ENCODE measurements at regions not wholly inside any gene's neighbourhood (a gene's known extent, or its start where the extent isn't known, plus 50 kb on each side); places are given as distances from the start of the nearest gene placed in this dataset.
"Not testable (repeated sequence)": the region's sequence is repeated elsewhere in the genome, so short reads cannot be mapped to it uniquely, and the experiment has no call there.

DNA sequence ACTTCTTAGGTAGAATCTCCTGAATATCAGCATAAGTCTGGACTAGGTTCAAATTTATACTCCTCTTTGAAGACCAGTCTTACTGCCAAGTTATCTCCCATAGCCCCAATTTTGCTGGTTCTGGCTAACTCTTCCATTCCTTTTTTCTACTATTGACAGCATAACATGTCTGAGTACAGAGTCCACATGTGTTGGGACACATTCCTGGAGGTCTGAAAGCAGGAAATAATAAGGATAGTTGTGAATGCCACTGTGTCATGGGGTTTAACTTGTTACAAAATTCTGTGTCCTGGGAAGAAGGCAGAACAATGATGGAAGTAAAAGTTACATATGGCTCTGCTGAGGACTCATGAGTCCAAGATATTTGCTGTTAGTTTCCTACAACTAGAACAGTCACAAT lies 57.4 kb upstream of the ZBTB20 start:
- DNase-seq (ENCODE audit: low read depth) = no peak

DNA sequence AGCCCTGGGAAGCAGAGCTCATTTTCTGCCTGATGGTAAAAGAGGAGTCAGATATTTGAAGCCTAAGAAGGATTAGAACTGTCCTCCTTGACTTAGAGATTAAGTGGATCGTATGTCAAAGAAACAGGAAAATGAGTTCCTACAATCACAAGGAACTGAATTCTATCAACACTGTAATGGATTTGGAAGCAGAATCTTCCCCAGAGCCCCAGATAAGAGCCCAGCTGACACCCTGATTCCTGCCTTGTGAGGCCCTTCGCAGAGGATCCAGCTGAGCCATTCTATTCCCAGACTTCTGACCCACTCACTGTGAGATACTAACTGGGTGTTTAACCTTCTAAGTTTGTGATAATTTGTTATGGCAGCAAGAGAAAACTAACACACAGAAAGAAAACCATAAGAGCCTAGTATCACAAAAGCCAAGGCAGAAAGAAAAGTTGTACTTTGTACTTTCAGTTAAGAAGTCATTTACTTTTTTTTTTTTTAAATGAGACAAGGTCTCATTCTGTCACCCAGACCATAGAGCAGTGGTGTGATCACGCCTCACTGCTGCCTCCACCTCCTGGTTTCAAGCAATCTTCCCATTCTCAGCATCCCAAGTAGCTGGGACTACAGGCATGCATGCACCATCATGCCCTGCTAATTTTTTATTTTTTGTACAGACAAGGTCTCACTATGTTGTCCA lies 61.1 kb upstream of the ZBTB20 start:
- DNase-seq (ENCODE audit: low read depth) = no peak

DNA sequence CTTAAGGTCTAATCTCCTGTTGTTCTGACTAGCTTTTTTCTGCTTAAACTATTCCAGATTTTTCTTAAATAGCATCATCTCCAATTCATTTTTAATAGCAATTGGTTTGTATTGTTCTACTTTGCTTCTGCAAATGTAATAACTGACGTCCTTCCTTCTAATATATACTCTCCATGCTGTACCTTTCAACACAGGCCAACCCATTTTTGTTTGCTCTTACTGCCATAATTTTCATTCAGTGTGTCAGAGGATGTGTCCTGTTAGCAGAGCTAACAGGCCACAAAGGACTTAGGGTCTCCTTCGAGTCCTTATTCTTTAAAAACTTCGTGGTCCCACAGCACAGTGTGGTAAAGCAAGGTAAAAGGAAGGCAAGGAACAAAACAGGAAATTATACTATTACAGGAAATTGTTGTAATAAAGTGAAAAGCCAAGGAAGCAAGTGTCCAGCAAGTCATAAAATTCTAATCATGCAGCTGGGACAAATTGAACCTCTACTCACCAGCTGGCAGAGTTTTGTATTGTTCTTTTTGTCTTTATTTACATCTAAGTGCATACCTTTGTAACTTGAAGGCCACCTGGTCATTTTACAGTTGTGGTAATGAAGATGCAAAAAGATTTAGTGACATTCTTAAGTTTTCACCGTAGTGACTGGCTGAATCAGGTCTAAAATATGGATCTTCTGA lies 64.9 kb upstream of the ZBTB20 start:
- DNase-seq (ENCODE audit: low read depth) = no peak

DNA sequence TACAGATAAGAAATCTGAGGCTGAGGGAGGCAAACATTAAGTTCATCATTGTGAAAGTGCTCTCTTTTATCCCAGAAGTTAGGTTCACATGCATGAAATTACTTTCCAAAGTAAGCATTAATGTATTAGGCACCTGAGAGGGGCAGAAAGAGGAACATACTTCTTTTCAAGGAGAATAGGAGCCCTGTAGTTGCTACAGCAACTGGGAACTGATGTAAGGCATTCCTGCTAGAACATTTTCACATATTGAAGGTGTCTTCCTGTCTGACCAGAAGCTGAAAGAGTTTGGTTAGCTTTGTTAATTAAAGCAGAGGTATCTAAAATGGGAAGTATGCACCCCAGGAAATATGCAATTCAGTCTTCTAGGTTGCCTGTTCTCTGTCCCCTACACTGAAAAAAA lies 65.5 kb upstream of the ZBTB20 start:
- no peak for DNase-seq (ENCODE audit: low read depth)

DNA sequence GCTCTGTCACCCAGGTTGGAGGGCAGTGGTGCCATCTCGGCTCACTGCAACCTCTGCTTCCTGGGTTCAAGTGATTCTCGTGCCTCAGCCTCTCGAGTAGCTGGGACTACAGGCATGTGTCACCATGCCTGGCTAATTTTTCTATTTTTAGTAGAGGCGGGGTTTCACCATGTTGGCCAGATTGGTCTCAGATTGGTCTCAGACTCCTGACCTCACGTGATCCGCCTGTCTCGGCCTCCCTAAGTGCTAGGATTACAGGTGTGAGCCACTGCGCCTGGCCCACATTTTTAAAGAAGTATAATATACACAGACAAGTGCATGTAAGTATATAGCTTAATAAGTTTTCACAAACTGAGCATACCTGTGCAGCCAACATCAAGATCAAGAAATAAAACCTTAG lies 66.0 kb upstream of the ZBTB20 start:
- not testable (repeated sequence) for DNase-seq (ENCODE audit: low read depth)

DNA sequence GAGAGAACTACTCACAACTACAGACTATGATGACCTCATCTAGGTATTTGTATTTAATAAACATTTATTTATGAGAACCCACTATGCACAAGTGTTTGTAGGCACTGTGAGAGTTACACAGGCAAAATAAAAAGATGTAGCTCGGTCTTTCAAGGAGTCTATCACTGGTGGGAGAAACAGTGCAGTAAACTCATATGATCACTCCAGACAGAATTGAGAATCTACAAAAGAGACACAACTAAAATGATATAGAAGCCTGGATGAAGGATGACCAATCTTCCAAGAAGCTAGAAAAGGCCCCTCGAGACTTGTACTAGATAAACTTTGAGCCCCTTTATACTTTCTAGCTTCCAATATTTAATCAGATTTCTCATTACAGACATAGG lies 70.2 kb upstream of the ZBTB20 start:
- DNase-seq (ENCODE audit: low read depth) = no peak

DNA sequence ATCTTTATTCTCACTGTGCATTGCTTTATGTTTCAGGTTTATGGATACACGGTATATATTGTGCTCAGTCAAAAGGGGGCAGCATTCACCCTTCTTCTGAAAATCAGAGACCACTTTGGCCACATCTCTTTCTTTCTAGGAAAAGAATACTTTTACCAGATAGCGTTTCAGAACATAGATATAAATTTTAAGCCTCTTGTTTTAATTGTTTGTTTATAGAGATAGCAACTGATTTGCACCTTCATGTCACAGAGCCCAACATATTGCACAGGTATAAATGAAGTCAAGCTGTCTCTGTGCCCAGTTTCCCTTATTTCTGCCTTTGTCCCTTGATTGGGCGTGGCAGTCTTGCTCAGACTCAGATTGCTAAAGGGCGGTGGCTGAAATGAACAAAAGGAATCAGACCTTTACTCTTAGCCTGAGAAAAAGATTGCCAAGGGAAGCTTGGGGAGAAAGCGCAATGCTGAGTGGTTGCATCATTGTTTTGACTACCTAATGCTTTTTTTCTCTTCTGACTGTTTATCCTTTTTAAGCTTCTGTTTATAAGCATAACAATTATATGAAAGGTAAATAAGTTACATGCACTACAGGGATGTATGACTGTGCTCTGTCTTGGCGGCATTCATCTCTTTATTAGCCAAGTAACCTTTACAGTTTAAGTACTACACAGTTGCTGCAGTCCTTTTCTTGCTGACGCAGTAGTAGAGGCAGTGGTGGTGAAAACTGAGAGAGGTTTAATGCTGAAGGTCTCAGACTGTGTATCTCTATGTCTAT lies 70.8 kb upstream of the ZBTB20 start:
- DNase-seq (ENCODE audit: low read depth) = peak; percentile 84

DNA sequence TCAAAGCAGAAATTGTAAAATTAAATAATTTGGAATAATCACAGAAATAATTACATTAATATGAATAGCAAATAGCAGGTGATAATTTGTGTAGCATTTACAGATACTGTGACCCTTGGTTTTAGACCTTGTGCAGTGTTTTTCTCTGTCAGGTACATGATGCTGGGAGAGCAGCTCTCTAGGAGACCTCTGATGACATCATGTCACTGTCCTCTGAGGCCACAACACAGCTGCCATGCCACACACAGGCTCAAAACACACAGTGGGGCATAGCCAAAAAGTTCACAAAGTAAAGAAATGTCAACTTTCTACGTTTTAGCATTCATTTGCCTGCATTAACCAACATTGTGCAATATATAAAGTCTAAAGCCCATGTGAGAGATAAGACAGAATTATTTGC lies 71.8 kb upstream of the ZBTB20 start:
- no peak for DNase-seq (ENCODE audit: low read depth)

DNA sequence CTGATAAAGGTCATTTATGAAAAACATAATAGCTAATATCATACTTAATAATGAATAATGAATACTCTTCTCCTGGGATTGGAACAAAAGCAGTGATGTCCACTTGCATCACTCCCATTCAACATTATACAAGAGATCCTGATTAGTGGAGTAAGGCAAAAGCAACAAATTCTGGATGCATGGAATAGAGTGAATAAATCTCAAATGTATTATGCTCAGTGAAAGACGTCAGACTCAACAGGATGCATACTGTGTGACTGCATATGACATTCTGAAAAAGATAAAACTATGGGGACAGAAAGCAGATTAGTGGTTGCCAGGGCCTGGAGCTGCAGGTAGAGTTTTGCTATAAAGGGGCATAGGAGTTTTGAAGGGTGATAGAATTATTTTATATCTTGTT lies 77.6 kb upstream of the ZBTB20 start:
- DNase-seq (ENCODE audit: low read depth) = no peak

DNA sequence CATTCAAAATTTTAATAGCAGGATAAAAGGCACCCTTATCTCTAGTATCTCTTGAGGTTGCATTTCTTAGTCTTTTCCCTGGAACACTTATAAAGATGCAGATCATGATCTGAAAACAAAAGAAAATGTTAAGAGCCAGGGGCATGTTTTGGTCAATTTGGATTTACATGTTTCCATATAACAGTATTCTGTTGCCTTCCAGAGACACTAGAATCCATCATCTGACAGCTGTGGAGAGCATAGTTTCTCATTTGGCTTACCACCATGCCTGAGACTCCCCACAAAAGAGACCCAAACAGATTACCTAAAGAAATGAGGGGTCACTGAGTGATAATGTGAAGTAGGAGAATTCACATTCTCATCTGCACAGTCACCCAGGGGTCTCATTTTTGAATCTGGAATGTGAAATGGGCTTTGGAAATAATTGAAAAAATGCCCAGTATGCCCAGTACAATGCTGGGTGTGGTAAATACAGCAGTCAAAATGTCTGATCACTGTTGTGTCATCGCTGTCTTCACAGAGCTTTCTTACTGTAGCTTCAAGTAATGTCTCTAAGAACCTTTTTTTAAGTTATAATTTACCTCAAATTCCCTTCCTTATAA lies 79.9 kb upstream of the ZBTB20 start:
- peak; percentile 53 for DNase-seq (ENCODE audit: low read depth)

DNA sequence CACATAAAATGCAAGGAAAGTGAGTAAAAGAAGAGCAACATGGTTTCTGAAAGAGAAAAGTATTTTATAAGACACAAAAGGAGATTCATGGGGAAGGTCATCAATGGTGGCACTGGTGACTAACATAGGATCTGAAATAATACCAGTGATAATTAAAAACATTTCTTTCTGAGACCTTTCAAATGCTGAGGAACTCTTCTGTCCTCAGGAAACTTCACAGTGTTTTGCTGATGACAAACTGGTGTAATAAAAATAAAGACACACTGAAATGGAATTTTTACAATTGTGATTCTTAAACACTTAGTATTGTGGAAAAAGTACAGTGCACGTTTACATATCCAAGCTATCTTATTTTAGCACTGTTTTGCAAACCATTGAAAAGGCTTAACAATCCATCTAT lies 80.4 kb upstream of the ZBTB20 start:
- peak; percentile 61 for DNase-seq (ENCODE audit: low read depth)

DNA sequence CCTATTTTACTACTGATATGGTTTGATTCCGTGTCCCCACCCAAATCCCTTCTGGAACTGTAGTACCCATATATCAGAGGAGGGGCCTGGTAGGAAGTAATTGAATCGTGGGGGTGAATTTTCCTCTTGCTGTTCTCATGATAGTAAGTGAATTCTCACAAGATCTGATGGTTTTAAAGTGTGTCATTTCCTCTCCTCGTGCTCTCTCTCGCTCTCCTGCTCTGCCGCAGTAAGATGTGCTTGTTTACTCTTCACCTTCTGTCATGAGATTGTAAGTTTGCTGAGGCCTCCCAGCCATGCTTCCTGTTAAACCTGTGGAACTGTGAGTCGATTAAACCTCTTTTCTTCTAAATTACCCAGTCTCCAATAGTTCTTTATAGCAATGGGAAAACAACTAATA lies 81.2 kb upstream of the ZBTB20 start:
- DNase-seq (ENCODE audit: low read depth) = no peak

DNA sequence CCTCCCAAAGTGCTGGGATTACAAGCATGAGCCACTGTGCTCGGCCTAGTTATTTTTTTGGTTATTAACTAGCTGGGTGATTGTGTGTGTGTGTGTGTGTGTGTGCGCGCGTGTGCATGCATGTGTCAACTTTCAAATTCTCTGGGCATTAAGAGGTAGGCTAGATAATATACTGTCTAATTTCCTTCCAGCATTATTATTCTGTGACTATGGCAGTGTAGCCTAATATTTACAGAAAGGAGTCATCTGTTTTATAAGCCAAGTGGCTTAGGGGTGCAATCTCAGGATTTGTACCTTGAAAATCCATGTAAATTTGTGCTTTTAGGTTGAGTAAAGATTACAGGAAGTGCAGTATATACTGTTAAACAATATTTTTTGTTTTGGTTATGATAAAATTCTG lies 85.1 kb upstream of the ZBTB20 start:
- DNase-seq (ENCODE audit: low read depth) = no peak

DNA sequence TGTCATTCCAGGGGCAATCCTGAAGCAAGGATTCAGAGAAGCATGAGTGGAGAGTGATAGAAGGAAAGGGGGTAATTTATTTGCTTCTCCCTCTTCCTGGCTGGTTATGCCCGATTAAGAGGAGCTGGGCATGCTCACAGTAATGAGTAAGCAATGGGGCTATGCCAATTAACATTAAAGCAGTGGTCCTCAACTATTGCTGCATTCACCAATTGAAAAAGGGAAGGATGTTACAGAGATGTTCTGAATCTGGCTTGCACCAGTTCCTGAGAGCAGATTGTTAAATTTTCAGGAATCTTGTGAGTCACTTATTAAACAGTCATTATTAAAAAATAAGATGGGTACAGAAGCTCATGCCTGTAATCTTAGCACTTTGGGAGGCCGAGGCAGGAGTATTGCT lies 85.9 kb upstream of the ZBTB20 start:
- no peak for DNase-seq (ENCODE audit: low read depth)

DNA sequence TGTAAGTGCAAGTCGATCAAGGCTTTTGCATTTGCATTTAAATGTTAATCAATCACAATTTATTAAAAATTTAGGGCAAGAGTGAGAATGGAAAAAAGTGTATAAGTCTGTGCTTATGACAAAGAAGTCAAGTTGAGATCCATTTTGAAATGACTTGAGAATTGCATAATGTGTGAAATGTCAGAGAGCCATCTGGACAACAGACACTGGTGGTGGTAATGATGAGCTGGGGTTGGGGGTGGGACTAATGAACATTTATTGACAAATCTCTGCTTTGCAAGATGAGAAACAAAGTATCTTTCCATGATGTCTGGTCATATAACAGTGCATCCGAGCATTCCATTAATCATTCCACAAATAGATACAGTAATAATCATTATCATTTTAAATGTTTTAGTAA lies 89.4 kb upstream of the ZBTB20 start:
- no peak for DNase-seq (ENCODE audit: low read depth)

DNA sequence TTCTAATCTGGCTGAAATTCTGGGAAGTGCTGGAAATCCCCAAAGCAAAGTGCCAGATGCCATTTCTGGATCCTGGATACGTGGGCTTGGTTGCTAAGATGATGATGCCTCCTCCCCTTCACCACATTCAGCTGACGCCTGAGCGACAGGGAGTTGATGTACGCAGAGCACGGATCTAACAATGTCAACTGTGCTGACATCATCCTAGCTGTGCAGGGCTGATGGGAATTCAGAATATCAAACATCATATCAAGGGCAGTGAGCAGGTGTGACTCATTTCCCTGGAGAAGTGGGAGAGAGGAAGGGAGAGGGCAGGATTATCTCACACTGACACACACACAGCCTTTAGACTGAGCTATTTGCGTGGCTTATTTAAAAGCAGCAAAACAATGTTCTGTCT lies 92.6 kb upstream of the ZBTB20 start:
- peak; percentile 100 for DNase-seq (ENCODE audit: low read depth)

DNA sequence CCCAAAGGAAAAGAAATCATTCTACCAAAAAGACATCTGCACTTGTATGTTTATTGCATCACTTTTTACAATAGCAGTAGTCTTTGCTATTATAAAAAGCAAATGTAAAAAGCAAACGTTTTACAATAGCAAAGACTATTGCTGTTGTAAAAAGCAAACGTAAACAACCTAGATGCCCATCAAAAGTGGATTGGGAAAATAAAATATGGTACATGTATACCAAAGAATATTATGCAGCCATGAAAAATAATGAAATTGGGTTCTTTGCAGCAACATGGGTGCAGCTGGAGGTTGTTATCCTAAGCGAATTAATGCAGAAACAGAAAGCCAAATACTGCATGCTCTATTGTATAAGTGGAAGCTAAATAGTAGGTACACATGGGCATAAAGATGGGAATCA lies 97.3 kb upstream of the ZBTB20 start:
- no peak for DNase-seq (ENCODE audit: low read depth)

DNA sequence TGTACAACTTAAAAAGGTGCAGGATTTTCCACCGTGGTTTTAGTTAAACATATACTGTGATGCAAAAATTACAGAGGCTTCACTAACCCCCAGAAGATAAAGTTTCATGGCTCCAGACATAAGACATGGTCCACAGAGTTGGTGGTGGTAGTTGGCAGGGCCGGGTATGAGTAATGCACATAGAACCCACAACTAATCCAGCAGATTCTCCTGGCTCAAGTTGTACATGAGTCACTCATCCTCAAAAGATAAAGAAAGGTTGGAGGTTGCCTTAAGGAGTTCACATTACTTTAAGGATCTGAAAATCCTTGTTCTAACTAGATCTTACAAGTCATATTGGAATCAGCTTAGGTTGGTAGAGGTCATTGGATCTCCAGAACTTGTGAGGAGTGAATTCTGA lies 98.3 kb upstream of the ZBTB20 start:
- peak; percentile 99 for DNase-seq (ENCODE audit: low read depth)

DNA sequence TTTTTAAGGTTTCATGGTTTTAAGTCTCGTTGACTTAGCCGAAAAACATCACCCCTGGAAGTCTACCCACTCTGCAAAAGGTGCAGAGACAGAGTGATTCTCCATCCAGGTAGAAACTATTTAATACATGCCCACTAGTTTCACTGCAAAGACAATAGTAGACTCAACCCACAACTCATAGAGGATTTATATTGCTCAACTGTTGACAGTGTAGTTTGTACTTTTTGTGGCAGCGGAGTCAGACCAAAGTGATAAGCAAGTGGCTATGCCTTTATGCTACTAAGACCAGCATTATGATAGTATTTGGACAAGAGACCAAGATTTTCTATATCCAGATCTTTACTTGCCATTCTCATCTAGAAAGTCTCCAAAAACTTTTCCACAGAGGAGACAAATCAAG lies 98.8 kb upstream of the ZBTB20 start:
- peak; percentile 23 for DNase-seq (ENCODE audit: low read depth)

DNA sequence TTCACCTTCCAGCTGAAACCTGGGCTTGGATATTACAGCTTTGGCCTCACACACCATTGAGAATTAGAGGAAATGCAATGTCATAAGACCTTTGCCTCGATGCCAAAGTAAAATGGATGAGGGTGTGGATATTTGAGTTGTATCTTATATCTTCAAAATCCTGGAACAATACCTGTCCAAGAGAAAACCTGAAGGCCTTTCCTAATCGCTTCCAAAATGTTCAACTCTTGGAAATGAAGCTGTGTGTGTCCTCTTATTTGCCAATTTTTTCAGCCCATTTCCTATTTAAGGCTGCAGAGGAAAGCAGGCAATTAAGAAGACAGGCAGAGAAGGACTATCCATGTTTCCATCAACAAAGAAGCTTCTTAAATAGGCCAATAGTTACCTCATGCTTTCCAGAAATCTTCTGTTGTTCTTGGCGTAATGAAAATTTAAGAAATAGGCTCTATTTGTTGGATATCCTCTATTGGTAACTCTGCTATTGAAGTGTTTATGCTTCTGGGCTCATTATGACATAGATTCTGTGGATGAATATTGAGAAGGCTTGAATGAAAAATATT lies 99.5 kb upstream of the ZBTB20 start:
- DNase-seq (ENCODE audit: low read depth) = no peak

DNA sequence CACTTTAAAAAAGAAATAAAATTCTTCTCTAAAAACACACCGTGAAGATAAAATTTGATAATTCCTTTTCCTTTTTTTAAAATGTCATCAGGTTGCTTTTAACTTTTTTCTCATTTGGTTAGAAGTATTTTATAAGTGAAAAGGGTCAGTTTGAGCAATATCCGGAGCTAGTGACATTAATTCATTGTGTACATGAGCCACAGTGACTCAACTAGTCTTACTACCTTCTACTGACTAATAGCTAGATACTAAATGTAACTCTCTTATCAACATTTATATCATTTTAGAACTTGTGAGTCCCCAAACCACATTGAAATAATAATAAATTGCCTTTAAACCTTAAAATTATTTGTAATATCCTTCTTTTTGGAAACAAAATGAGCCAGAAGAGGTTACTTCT lies 101.2 kb upstream of the ZBTB20 start:
- DNase-seq (ENCODE audit: low read depth) = peak; percentile 85

DNA sequence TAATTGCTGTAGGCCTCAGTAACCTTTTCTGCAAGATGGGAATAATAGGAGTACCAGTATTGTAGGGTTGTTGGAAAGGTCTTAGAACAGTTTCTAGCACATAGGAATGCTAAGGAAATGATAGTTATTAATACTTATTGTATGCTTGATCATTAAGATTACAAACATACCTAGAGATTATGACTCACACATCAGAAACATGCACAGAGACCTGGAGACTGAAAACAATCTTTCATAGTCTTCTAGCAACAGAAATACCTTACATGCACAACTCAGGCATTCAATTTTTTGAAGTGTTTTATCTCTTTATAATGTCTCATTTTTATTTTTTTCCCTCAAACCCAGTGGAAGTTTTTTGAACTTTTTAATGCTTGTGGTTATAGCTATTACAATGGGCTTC lies 104.4 kb upstream of the ZBTB20 start:
- DNase-seq (ENCODE audit: low read depth) = peak; percentile 35

Data from M059J (cell line).